Dedifferentiated amniotic fluid mesenchymal stem cell (primary cell): ENCODE measurements at regions not wholly inside any gene's neighbourhood (a gene's known extent, or its start where the extent isn't known, plus 50 kb on each side); places are given as distances from the start of the nearest gene placed in this dataset.
"Not testable (repeated sequence)": the region's sequence is repeated elsewhere in the genome, so short reads cannot be mapped to it uniquely, and the experiment has no call there.

Experiments used
- DNase-seq: peaks from one replicate; pipeline ENCODE4 v3.0.0-alpha.2; 2016; ENCODE audit errors: extremely low spot score

DNA sequence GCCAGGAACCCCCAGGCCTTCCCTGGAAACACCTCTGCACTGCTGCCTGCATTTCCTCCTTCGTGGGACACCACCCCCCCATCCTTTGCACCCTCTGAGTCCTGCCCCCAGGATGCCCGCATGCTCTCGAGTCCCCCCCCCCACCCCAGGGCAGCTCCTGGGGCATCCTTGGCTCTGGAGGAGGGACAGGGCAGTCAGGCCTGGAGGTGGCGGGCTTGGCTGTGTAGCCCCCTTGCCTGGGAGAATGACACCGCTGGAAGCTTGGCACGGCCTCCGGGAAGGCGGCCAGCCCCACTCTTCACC lies 98.9 kb upstream of the GSE1 start:
- DNase-seq = no peak

DNA sequence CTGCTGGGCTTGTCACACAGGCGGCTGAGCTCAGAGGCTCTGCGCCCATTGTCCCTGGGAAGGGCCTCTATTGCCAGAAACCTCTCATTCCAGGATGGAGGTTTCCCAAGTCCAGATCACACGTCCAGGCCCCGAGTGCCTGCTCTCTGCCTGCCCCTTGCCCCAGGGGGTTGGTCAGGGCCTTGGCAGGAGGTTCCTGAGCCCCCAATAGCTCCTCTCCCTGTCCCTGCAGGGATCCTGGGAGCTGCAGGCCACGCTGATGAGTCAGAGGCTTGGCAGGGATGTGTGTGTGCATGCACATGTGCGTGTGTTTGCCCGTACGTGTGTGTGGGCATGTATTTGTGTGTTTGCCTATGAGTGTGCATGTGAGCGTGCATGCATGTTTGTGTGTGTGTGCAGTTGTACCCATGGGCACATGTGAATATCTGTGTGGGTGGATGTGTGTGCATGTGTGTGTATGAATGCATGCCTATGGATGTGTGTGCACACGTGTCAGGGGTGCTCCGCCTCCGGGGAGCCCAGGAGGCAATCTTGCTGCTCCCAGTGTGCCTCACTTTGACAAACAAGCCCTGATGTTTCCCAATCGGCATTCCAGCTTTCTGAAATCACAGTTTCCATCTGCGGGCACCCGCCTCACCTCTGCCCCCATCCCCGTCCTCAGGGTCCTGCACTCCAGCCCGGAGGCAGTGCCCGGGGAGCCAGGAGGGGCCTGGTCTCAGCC lies 98.4 kb upstream of the GSE1 start:
- DNase-seq = peak; percentile 88

DNA sequence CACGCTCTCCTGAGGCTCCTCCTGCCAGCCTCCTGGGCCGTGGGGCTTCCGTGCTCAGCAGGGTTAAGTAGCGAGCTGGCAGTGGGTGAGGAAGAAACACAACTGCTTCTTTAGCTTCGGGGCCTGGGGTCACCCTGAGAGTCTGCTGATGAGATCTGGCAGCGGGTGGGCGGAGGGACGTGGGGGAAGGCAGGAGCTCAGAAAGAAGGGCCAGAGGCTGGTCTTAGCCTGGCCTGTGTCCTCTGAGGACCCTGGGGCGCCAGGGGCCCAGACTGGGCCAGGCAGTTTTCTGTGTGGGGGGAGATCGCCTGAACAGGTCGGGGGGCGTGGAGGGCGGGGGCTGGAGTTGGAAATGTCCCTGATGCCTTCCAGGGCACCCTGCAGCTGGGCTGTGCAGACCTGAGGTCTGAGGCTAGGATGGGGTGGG lies 97.8 kb upstream of the GSE1 start:
- DNase-seq = no peak

DNA sequence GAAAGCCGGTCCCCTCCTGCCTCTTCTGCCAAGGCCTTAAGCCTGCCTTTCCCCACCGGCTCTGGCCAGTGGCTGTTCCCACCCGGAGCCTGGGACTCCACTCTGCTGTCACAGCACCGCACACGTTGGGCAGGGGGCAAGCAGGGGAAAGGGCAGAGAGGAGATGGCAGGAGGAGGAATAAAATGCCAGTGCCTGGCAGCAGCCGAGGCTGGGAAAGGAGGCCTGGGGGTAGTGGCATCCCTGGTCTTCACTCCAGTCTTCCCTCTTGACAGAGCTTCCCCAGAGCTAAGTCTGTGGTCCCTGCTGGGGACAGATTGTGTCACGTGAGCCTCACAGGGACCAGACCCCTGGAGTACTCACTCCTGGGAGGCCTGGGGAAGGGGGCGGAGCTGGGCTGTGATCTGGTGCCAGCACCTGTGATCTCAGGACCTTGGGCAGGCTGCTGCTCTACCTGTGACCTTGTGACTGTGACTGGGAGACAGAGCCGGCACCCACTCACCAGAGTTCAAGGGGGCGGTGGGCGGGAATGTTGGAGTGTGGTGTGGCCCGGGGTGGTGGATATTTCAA lies 97.2 kb upstream of the GSE1 start:
- no peak for DNase-seq

DNA sequence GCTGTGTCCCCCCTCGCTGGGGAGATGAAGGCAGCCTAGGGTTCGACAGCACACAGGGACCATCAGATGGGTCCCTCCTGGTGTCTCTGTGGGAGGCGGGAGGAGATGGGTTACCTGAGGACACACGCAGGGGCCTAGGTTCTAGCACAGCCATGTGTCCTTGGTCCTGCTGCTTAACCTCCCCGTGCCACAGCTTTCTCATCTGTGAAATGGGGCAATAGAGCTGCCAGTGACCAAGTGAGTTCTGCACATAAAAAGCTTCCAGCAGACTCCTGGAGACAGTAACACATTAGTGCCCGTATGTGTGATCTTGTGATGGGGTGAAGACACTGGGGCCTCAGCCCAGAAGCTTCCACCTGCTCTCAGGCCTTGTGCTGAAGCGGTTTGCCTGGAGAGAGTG lies 96.0 kb upstream of the GSE1 start:
- DNase-seq = no peak

DNA sequence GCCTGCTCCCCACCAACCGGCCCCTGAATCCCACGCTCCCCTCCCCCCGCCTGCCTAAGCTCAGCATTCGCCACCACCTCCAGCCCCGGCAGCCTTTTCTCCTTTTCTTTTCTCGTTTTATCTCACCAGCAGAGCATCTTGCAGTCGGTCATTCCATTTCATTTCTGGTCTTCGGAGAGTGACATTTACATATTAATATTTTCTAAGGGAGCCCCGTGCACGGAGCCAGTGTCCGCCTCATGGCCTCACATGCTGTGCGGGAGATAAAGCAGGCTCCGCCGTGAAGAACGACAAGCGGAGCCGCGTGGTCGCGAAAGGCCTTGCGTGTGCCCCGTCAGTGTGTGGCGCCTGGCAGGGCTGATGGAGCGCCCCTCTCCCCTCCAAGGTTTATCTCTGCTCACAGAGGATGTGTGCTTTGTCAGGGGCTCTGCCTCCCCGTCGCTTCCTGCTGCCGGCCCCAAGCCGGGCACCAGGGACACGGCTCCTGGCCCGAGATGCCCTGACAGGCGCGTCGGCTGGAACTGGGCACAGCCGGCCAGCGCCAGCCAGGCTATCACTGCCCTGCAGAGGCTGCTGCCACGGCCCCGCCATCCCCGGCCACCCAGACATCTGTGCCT lies 95.5 kb upstream of the GSE1 start:
- no peak for DNase-seq

DNA sequence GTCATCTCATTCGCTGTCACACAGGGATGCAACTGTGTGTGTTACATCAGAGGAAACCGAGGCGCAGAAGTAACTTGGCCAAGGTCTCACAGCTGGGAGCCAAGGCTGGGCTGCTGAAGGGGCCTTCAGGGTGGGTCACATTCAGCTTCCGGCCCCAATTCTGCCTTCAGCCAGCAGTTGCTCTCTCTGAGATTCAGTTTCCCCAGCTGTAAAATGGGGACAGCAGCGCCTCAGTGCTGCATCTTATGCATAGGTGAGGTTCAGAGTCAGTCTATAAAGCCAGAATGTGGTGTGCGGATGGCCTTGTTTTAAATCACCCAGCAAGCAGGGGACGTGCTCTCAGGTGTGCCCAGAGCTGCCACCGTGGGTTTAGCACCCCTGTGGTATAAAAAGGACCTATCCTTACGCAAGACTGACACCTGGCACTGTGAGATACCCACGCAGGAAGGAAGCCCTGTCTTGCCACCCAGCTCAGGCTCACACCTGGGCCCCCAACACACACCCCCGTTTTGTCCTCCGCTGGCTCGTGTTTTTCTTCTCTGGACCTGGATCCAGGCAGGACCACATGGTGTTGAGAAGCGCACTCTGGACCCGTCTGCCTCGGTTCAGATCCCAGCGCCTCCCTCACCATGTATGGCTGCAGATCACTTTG lies 94.6 kb upstream of the GSE1 start:
- no peak for DNase-seq

DNA sequence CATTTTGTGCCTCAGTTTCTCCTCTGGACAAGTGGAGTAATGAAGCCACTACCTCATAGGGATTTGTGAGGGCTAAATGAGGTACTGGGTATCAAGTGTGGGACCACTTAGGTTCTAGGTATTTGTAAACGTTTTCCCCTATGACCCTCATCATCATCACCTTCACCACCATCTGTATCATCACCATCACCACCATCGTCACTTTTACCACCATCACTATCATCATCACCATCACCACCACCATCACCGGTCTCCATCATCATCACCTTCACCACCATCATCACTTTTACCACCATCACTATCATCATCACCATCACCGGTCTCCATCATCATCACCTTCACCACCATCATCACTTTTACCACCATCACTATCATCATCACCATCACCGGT lies 94.1 kb upstream of the GSE1 start:
- not testable (repeated sequence) for DNase-seq

DNA sequence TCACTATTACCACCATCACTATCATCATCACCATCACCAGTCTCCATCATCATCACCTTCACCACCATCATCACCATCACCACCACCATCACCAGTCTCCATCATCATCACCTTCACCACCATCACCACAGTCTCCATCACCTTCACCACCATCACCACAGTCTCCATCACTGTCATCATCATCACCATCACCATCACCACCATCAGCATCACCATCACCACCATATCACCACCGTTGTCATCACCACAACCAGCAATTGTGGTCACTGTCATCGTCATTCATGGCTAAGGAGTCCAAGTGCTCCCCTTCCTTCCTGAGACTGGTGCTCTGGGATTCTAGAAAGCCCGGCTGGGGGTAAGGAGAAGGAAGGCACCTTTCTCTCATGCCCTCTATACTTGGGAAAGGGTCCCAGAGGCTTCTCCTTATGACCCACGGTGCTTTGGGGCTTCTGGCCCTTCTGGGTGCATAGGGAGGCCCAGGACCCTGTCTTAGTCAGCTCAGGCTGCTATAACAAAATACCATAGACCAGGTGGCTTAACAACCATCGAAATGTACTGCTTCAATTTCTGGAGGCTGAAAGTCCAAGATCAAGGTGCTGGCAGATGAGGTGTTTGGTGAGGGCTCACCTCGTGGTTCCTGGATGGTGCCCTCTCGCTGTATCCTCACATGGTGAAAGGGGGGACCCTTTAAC lies 93.4 kb upstream of the GSE1 start:
- no peak for DNase-seq

DNA sequence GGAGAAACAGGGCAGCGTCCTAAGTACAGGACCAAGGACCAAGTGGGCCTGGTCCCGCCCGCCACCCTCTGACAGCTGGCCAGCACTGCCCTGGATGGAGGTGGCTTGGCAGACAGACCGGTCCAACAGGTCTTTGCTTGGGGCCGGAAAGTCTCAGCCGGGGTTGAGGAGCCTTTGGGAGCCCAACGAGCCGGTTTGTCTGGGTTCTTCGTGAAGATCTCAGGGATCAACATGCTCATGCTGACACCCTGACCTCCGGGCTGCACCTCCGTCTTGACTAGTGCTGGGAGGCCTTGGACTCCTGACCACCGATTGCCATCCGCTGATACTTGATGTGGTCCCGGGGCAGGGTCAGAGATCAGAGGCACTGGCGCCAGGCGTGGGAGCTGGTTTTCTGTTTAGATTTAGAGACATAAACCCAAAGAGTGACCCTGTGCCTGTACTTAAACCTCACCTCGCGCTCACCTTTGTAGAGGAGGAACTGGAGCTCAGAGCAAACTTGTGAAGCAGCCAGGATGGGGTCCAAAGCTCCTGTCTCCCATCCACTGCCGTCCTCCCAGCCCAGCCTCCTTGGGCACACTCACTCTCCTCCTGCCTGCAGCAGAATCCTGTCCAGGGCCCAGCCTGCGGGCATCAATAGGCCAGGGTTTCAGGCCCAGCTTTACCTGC lies 92.1 kb upstream of the GSE1 start:
- no peak for DNase-seq

DNA sequence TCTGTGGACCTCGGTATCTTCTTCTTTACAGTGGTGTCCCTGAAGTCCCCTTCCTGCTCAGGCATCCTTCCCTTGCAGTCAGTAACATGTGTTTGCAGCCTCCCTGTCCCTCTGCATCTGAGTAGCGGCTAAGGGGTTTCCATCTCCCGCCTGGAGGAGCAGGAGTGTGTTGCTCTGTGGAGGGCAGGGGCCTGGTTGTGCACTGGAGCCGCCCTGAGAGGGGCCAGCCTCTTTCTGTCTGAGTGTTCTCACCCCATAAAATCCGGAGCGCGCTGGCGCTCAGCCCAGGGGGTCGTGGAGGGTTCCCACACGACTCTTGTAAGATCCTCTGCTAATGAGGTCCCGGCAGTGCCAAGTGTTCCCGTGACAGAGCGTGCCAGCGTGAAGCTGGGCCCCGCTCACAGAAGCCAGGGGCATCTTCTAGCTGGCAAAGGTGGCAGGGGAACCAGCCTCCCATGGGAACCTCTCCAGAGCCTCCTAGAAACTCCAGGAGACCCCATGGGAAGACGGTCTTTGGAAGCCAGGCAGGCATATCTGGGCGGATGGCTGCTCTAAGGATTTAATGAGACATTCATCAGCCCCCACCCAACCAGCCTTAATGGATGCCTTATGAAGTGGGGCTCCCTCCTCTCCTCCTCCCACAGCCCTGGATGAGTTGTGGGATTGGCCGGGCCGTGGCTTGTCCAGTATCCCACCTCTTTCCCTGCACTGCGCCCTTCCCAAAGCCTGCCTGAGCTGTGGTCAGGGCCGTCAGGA lies 91.4 kb upstream of the GSE1 start:
- DNase-seq = no peak

DNA sequence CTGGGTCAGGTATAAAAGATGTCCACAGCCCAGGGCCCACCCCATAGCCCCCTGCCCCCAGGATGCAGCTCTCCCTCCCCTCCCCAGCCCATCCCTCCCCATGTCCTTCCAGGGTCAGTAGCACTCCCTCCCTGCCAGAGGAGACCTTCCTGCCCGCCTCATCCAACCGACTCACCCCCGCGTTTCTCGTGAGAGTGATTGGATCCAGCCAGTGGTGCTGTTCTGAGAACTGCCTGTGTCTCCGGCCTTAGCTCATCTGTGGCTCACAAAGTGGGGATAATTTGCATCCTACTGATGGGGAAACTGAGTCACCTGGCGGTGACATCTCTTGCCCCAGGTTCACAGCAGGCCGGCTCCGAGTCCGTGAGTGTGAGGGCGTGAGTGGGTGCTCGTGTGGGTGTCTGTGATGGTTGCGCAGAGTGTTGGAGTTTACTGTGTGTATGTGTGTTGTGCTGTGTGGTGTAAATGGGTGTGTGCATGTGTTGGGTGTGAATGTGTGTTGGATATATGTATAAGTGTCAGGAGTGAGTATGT lies 90.7 kb upstream of the GSE1 start:
- DNase-seq = no peak

DNA sequence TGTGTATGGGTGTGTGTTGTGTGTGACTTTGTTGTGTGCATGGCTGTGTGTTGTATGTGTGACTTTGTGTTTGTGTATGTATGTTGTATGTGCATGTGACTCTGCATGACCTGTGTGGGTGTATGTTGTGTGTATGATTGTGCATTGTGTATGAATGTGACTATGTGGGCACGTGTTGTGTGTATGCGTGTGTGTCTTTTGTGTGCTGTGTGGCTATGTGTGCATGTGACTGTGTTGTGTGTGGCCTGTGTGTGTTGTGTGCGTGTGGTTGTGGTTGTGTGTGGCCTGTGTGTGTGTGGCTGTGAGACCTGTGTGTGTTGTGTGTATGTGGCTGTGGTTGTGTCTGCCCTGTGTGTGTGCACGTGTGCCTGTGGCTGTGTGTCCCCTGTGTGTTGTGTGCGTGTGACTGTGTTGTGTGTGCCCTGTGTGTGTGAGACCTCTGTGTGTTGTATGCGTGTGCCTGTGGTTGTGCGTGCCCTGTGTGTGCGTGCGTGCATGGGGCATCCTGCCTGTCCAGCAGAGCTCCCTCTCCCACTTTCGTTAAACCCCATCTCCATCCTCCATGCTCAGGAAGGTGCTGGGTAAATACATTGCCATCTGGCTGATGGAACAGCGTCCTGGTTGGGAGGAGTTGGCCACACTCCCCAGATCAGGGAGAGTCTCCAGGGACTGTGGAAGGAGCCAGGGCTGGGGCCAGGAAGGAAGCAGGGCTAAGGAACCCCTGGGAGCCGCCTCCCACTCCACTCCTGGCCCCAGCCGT lies 90.1 kb upstream of the GSE1 start:
- DNase-seq = no peak

DNA sequence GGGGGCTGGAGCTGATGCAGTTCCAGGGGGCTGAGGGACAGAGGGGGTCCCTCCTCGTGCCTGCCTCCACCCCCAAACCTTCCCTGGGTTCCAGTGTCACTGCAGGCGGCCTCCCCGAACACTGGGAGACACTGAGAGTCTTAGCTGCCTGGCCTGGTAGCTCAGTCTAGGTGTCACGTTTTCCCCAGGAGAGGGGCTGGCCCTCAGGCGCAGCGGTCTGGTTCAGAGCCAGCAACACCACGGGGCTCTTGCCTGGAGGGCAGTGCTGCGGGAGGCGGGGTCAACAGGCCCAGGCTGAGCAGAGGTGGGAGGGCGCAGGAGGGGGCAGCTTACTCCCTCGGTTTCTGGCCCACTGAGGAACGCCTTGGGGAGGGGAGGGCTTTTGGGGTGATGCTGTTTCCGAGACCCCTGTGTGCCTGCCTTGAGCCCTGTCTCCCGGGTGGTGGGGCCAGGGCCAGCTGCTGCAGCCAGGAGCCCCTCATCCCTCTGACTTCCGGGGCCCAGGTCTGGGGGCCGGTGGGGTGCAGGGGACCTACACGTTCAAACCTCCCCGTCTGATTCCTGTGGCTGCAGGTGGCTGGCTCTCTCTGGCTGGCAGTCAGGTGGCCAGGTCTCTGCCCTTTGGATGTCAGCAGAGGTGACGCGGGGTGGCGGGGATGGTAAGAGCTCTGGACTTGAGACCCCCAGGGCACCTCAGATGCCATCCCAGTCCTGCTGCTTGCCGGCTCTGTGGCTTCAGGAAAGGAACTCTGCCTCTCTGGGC lies 89.3 kb upstream of the GSE1 start:
- no peak for DNase-seq

DNA sequence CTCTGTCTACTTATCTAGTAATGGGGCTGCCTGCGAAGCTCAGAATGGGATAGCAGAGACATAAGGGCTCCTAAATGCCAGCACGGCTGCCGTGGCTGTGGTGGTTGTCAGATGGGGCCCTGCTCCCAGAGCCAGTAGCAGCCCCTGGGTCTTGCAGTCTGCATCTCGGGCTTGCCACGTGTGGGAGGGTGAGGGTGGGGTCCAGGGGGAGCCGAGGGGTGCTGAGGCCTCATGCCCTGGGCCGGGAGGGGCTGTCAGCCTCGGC lies 88.8 kb upstream of the GSE1 start:
- no peak for DNase-seq

DNA sequence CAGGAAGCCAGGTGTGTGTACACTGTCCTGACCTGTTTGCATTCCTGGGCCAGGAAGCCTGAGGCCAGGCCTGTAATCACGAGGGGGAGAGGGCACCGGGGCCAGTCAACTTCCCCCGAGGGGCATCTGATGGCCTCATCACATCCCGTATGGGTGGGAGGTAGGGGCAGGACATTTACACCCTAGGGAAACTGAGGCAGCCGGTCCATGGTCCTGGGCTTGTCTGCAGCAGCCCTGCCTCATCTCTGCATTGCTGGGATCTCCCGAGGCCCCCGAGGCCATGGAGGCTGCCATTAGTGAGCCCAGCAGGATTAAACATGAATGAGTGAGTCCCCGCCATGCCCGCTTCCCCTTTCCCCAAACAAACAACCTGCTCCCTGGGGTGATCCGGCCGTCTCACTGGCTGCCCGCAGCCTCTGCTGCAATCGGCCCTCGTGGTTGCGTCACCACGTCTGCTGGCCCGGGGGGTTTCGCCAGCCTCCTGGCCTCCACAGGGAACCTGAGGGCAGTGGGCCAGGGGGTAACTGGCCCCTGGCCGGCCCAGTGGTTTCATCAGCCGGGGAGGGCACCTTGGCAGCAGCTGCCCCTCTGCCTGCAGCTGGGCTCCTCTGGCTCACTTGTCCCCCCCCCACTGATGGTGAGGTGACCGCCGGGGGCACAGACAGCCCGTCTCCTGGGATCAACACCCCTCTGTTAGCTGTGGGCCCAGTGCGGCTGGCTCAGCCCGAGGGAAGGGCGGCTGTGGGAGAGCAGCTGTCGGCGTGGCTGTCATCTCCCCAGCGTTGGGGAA lies 88.3 kb upstream of the GSE1 start:
- no peak for DNase-seq

DNA sequence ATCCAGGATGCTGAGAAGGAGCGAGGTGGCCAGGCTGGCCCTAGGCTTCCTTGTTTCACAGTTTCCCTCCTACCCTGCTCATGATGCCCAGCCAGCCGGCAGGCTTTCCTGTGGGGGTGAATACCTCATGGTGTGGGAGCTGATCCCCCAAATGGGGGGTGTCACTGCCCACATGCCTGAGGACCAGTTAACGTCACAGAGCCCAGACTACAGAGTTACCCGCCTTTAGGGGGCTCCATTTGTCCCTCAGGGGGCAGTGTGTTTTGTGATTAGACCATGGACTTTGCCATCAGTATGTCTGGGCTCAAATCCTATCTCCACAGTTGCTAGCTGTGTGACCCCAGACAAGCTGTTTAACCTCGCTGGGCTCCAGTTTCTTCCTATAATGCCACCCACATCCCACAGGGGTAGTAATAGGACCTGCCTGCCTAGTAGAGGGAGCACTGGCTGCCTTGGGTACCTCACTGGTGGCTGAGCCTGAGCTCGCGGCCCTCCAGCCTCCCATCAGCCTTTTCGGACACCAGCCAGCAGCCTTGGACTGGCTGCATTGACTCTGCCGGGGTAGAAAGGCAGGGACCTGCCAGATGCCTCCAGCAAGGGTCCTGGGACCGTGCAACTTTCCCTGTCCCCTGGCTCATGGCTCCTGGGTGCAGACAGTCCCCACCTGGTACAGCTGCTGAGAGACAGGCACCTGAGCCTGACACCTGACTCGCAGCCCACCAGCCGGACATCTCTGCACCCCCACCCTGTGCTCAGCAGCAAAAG lies 87.5 kb upstream of the GSE1 start:
- no peak for DNase-seq
